Midbrain (tissue), 1 donor: ENCODE measurements at regions not wholly inside any gene's neighbourhood (a gene's known extent, or its start where the extent isn't known, plus 50 kb on each side); places are given as distances from the start of the nearest gene placed in this dataset.

Experiments
- DNase-seq: peaks from one replicate; lab custom pipeline; 2025; lab: John Stamatoyannopoulos, UW

GRCh38 chr5:8473827-8474568 is 605.0 kb downstream of the MTRR start:
- DNase-seq = no peak

GRCh38 chr5:8474569-8474930 is 605.6 kb downstream of the MTRR start:
- no peak for DNase-seq

DNA sequence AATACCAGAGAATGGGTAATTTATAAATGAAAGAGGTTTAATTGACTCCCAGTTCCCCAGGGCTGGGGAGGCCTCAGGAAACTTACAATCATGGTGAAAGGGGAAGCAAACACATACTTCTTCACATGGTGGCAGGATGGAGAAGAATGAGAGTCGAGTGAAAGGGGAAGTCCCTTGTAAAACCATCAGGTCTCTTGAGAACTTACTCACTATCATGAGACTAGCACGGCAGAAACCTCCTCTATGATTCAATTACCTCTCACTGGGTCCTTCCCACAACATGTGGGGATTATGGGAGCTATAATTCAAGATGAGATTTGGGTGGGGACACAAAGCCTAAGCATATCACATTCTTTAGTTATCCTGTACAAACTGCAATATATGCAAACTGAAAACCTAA is 609.4 kb downstream of the MTRR start:
- DNase-seq = no peak

GRCh38 chr5:8481007-8481406 is 612.1 kb downstream of the MTRR start:
- DNase-seq = no peak

DNA sequence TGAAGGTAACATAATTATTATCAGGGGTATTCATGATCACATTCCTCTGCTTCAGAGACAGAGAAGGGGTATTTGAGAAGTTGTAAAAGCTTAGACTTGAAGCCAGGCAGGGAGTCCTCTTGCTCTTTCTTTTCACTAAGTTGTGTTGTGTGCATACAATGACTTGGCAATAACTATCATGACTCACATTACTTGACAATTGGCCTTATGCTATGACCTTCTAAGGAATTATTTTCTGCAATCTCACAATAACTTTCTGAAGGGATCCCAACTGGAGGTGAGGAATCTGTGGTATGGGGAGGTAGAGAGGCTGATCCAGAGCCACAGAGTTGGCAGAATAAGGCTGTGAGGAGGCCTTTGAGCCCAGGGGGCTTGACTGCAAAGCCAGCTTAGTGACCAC is 622.3 kb downstream of the MTRR start:
- DNase-seq = no peak

DNA sequence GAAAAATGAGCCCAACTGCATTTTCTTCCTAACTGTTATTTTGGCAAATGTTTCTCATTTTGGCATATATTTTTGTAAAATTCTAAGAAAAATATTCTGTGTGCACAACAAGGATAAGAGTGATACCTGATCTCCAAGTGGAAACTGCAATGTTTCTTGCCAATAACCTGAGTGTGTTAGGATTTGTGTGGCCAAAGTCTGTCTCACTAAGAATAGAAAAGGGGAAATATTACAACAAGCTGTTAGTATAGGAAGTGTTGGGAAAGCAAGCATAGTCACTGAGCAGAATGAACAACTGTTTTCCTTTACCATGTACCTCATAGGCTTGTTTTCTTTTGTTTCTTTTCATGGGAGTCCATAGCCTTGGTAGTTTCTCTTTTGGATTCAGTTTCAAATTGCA is 624.2 kb downstream of the MTRR start:
- DNase-seq = no peak

- DNase-seq = no peak
Observed at GRCh38 chr5:8500426-8500825, 631.5 kb downstream of the MTRR start.

- DNase-seq = no peak
Observed at GRCh38 chr5:8505196-8505595, 636.2 kb downstream of the MTRR start.

DNA sequence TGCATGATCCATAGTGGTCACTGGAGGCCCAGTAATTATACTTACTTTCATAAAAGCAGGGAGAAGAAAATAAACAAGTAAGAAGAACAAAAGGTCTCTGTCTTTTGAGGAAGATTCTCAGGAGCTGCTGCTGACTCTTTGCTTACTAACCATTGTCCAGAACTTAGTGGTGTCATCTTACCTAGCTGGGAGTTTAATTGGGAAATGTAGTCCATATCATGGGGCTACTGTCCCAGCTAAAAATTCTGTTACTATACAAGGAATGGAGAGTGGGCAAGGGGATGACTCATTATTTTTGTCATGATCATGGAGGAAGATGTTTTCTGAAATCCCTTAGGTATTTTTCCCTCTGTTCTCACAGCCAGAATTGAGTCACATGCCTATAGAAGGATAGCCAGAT is 639.3 kb downstream of the MTRR start:
- DNase-seq = no peak

GRCh38 chr5:8516356-8516755 is 647.4 kb downstream of the MTRR start:
- DNase-seq = no peak

DNA sequence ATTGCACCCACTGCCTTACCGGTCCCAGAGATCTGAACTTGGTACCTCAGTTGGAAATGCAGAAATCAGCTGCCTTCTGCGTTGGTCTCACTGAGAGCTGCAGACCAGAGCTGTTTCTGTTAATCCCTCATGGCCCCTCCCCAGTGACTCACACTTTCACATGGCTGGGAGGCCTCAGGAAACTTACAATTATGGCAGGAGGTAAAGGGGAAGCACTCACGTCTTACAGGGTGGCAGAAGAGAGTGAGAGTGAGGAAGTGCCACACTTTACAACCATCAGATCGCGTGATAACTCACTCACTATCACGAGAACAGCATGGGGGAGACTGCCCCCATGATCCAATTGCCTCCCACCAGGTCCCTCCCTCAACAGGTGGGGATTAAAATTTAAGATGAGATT is 648.5 kb downstream of the MTRR start:
- DNase-seq = no peak

DNA sequence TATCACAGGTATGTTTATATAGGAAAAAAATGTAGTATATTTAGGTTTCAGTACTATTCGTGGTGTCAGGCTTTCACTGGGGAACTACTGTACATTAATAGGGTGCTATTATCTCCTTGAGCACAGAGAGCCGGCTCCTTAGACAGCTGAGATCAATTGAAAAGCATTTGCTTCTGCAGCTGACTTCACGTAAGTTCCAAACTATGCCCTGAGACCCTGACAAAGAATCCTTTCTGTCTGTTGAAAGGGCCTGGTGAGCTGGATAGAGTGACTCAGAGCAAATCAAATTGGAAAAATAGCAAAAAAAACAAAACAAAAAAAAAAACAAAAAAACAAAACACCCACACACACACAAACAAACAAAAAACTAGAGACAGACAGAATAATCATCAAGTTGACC is 652.0 kb downstream of the MTRR start:
- no peak for DNase-seq

DNA sequence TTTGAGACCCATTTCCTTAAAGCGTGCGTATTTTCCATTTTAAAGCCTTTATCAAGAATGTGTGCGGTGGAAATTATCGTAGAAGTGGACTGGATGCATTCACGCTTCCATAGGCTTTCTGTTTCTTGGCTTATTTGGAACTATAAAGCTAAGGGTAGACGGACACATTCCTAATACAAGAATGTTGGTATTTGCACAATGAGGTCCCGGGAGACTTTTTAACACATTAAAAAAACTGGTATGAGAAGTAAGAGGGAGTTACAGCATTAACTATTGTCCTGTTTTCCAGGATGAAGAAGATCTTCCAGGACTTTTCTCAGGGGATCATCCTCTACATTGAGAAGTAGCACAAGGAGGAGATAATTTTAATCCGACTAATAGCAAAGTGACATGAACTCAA is 653.0 kb downstream of the MTRR start:
- no peak for DNase-seq

GRCh38 chr5:8522646-8523045 is 653.7 kb downstream of the MTRR start:
- DNase-seq = no peak

DNA sequence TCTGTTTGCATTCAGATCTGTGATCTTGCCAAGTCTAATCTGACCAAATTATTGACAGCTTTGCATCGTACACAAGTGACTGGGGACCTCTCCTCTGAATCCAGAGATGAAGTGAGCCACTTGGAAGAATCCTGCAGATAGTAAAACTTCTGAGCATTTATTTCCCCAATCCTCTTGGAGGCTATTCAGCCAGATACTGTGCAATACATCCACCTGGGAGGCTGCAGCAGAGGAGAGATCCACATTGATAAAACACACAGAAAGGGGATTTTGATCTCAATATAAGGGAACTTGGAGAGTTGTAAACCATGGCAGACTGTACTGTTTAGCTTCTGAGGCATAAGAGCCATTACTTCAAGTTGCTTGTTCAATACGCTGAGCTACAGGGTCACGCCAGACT is 654.6 kb downstream of the MTRR start:
- no peak for DNase-seq

GRCh38 chr5:8525819-8526218 is 656.9 kb downstream of the MTRR start:
- no peak for DNase-seq

DNA sequence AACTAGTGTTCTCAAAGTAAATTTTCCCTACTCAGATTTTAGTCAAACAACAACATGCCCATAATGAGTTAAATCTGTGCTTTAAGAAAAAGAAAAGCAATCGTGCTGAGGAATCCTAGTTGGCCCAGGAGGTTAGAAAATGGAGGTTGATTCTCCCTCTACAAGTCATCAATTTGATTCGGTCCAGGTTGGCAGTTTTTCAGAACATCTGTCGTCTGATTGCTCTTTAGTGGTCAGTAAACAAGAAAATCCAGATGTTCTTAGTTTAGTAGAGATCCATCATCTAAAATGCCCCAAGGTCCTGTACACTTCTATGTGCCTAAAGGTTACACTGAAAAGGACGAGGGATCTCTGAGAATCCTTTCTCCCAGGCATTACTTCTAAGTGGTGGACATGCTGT is 659.2 kb downstream of the MTRR start:
- DNase-seq = no peak

DNA sequence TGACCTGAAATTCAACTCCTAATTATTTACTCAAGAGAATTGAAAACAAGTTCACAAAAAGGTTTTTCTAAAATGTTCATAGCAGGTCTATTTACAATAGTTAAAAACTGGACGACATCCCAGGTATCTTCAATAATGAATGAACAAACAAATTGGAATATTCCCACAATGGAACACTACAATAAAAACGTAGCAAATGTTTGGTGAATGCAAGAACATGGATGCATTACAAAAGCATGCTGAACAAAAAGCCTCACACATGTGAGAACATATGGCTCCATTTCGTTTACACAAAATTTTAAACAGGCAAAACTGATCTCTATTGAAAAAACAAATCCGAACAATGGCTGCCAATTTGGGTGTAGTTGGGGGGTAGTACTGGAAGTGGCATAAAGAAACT is 669.9 kb downstream of the MTRR start:
- no peak for DNase-seq

DNA sequence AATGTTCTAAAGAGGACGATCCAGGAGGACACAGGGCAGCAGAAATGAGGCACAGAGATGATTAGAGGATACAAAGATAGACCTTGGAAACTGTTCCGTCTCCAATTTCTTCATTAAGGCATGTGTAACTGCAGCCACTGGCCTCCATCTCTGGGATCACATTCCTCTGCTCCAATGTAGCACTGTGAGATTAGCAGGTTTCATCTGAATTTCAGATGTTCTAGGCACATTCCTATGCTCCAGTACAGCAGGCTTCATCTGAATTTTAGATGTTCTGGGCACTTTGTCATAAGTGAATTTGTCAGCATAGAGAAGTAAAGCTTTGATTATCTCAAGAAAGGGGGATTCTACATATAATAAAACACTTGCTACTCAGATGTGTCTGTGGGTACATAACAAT is 671.4 kb downstream of the MTRR start:
- no peak for DNase-seq

GRCh38 chr5:8550921-8551320 is 682.0 kb downstream of the MTRR start:
- DNase-seq = no peak

DNA sequence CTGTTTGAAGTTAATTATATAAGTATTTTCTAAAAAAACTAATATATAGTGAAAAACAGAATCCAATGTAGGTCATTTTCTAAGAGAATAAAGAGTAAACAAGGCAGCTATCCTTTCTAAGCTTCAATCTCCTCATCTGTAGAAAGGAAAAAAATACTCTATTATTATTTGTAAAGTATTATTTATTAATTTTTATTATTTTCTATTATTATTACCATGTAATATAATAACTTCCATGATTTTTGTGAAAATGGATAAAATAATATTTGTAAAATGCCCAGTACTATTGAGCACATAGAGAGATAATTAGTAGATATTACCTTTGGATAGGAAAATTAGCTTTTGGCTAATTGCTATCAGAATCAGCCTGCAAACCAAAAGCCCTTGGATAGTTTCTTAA is 684.4 kb downstream of the MTRR start:
- DNase-seq = no peak

GRCh38 chr5:8557728-8558127 is 688.8 kb downstream of the MTRR start:
- DNase-seq = no peak

- DNase-seq = no peak
Observed at GRCh38 chr5:8560776-8561175, 691.8 kb downstream of the MTRR start.

DNA sequence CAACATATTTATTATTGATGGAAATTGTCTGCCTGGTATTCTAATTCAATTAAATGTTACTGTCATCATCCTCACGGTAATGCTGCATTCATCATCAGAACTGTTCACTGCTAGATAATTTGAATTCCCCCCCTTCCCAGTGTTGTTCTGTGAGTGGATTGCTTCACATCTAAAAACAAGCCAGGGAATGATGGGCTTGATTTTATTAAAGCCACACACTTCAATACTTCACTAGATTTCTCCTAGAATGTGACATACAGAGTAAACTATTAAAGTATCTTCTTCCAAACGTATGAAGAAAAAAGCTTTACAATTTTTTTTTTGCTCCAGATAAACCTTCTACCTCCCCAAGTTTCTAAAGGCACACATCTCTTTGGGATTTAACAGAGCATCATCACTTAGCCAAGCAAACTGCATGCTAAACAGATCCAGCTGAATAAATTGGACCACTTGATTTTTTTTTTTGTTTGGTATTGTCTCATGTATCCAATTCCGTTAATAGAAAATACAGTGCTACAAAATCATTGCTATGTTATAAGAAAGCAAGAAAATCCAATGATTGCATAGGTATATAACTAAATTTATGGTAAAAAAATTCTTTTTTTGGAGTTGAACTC is 692.4 kb downstream of the MTRR start:
- no peak for DNase-seq
